ENCODE measurements at regions not wholly inside any gene's neighbourhood (a gene's known extent, or its start where the extent isn't known, plus 50 kb on each side); places are given as distances from the start of the nearest gene placed in this dataset.

DNA sequence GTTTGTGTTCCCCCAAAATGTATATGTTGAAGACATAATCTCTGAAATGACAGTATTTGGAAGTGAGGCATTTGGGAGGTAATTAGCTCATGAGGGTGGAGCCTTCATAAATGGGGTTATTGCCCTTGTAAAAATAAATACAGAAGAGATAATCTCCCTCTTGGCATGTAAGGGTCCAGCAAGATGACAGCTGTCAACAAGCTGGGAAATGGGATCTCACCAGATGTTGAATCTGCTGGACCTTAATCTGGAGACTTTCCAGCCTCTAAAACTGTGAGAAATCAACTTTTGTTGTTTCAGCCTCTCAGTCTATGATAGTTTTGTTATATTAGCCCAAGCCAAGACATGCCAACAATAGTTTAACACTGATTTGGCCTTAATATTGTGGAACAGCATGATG lies 438.2 kb upstream of the PCDH7 start:
- no peak for DNase-seq (ENCODE audit: low read depth)
- TF ChIP-seq, protein P1, sequence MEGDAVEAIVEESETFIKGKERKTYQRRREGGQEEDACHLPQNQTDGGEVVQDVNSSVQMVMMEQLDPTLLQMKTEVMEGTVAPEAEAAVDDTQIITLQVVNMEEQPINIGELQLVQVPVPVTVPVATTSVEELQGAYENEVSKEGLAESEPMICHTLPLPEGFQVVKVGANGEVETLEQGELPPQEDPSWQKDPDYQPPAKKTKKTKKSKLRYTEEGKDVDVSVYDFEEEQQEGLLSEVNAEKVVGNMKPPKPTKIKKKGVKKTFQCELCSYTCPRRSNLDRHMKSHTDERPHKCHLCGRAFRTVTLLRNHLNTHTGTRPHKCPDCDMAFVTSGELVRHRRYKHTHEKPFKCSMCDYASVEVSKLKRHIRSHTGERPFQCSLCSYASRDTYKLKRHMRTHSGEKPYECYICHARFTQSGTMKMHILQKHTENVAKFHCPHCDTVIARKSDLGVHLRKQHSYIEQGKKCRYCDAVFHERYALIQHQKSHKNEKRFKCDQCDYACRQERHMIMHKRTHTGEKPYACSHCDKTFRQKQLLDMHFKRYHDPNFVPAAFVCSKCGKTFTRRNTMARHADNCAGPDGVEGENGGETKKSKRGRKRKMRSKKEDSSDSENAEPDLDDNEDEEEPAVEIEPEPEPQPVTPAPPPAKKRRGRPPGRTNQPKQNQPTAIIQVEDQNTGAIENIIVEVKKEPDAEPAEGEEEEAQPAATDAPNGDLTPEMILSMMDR (IDR thresholded peaks at IDR 0.05; ENCODE audit: low read depth, low read length): no peak
- TF ChIP-seq MYC (IDR thresholded peaks at IDR 0.05; ENCODE audit: low read depth, low read length) (no peak), POLR2A (IDR thresholded peaks at IDR 0.05; ENCODE audit: extremely low read depth, insufficient read length) (no peak)
- TF ChIP-seq, protein P2, sequence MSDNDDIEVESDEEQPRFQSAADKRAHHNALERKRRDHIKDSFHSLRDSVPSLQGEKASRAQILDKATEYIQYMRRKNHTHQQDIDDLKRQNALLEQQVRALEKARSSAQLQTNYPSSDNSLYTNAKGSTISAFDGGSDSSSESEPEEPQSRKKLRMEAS (IDR thresholded peaks at IDR 0.05; ENCODE audit: low read depth, low read length): no peak
- H3K4me3 ChIP-seq (ENCODE audit: low read depth, low read length): no peak overlapping the region

DNA sequence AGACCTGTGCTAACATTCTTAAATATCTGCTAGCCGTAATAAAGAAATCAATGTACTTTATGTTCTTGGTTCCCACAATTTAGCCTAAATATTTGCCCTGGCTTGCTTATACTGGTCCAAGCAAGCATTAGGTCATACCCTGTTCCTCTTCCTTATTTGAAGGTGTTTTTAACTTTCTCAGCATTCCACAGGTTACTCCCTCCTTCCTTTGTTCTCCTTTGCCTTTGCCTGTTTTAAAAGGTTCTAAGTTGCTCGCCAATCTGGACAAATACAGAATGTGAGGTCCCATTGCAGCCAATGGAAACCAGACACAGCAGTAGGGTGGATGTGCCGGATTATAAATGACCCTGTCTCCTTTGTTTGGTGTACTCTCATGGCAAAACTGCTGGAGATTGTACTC lies 436.8 kb upstream of the PCDH7 start:
- no peak for DNase-seq (ENCODE audit: low read depth)
- TF ChIP-seq POLR2A (IDR thresholded peaks at IDR 0.05; ENCODE audit: extremely low read depth, insufficient read length): no peak
- TF ChIP-seq, protein P2 (IDR thresholded peaks at IDR 0.05; ENCODE audit: low read depth, low read length): no peak
- no peak for TF ChIP-seq MYC (IDR thresholded peaks at IDR 0.05; ENCODE audit: low read depth, low read length)
- TF ChIP-seq, protein P1 (IDR thresholded peaks at IDR 0.05; ENCODE audit: low read depth, low read length): no peak
- no peak overlapping the region for H3K4me3 ChIP-seq (ENCODE audit: low read depth, low read length)

DNA sequence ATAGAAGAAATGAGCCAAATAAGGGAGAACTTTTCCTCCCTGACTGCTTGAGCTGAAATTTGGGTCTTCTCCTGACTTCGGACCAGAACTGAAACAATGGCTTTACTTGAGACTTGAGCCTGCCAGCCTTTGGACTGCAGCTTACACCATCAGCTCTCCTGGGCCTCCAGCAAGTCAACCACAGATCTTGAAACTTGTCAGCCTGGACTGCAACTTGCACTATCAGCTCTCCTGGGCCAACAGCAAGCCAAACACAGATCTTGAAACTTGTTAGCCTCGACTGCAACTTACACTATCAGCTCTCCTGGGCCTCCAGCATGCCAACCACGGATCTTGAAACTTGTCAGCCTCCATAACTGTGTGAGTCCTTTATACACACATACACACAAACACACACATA lies 425.9 kb upstream of the PCDH7 start:
- H3K4me3 ChIP-seq (ENCODE audit: low read depth, low read length): no peak overlapping the region
- no peak for DNase-seq (ENCODE audit: low read depth)
- TF ChIP-seq, protein P2 (IDR thresholded peaks at IDR 0.05; ENCODE audit: low read depth, low read length): no peak
- TF ChIP-seq MYC (IDR thresholded peaks at IDR 0.05; ENCODE audit: low read depth, low read length) (no peak), POLR2A (IDR thresholded peaks at IDR 0.05; ENCODE audit: extremely low read depth, insufficient read length) (no peak)
- TF ChIP-seq, protein P1 (IDR thresholded peaks at IDR 0.05; ENCODE audit: low read depth, low read length): no peak

DNA sequence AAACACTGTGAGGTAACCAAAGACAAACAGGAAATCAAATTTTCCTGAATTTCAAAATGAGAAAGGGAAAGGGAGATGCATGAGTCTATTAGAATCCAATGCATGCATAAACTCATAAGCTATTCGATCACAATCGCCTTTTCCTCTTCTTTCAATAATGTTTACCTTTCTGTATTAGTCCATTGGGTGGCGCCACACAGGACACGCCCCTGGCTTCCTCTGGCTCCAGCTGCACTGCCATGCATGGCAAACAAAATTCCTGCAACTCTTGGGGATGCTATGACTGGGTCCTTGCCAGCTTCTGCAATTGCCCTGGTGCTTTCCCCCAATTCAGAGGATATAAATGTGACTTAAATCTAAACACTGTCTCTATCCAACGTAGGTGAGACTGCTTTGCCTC lies 424.5 kb upstream of the PCDH7 start:
- TF ChIP-seq MYC (IDR thresholded peaks at IDR 0.05; ENCODE audit: low read depth, low read length) (no peak), POLR2A (IDR thresholded peaks at IDR 0.05; ENCODE audit: extremely low read depth, insufficient read length) (no peak)
- TF ChIP-seq, protein P1 (IDR thresholded peaks at IDR 0.05; ENCODE audit: low read depth, low read length): no peak
- TF ChIP-seq, protein P2 (IDR thresholded peaks at IDR 0.05; ENCODE audit: low read depth, low read length): no peak
- no peak for DNase-seq (ENCODE audit: low read depth)
- no peak overlapping the region for H3K4me3 ChIP-seq (ENCODE audit: low read depth, low read length)

DNA sequence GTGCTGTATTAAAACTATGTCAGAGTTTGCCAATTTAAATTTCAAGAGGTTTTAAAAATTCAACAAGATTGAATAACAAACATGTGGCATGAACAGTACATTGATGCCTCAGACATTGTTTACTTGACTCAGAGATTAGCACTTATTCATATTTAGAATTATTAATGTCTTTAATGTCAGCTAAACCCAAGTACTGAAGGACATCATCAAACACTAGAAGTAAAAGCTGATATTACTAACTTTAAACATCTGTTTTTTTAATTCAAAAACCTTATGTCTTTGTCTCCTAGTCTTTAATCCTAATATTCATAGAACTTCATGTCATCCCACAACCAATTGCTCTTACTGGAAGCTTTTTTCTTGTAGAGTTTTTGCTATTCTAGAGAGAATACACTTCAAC lies 406.2 kb upstream of the PCDH7 start:
- H3K4me3 ChIP-seq (ENCODE audit: low read depth, low read length): no peak overlapping the region
- TF ChIP-seq MYC (IDR thresholded peaks at IDR 0.05; ENCODE audit: low read depth, low read length) (no peak), POLR2A (IDR thresholded peaks at IDR 0.05; ENCODE audit: extremely low read depth, insufficient read length) (no peak)
- TF ChIP-seq, protein P2 (IDR thresholded peaks at IDR 0.05; ENCODE audit: low read depth, low read length): no peak
- TF ChIP-seq, protein P1 (IDR thresholded peaks at IDR 0.05; ENCODE audit: low read depth, low read length): no peak
- DNase-seq (ENCODE audit: low read depth): no peak
